K562 (cell line): ENCODE measurements at regions not wholly inside any gene's neighbourhood (a gene's known extent, or its start where the extent isn't known, plus 50 kb on each side); places are given as distances from the start of the nearest gene placed in this dataset.
A peak's percentile ranks its signal among the peaks of the same experiment; 100 is the strongest.

Experiments used
- ATAC-seq: fragments of 200-7000 bp; cut with Tn5 transposase; 3 replicates; pipeline ENCODE4 v1.9.1; 2020; ENCODE audit warnings: moderate library complexity
- BruUV-seq: library from RNA; stranded (reverse); fragments of 400-500 nt; replicated peaks from 2 replicates; lab custom pipeline; 2021; lab: Mats Ljungman, UMichigan
- CTCF ChIA-PET: fragments of 300-600 bp; formaldehyde crosslinking; extraction: SDS; loops from one replicate; lab custom pipeline; 2021; ENCODE audit warnings: low intra/inter-chr PET ratio; lab: Yijun Ruan, JAX
- POLR2A ChIA-PET: fragments of 300-600, 350-650 bp; sonication (Branson Sonifier 250); formaldehyde crosslinking; extraction: SDS; loops from one replicate; lab custom pipeline; 2021; ENCODE audit warnings: antibody characterized with exemption, inconsistent platforms; lab: Yijun Ruan, JAX
- DNase-seq, 4 experiments: peaks; one replicate each; pipeline versions ENCODE4 v3.0.0 to v3.0.0-alpha.2; 2011 to 2018; ENCODE audit warnings: low spot score in 3 of 4, mixed read lengths in 3 of 4; ENCODE audit errors: extremely low read depth in 1 of 4
- FAIRE-seq: peaks from 2 replicates; lab custom pipeline; 2011; peaks lifted over from hg19 to GRCh38; lab: Jason Lieb, UNC
- H2AFZ ChIP-seq: 2 replicates; pipeline ENCODE4 v1.6.0; 2011; ENCODE audit warnings: low read depth, low read length, control low read depth, inconsistent platforms
- H3K27ac ChIP-seq: fragments of 200-600 bp; 3 replicates; pipeline ENCODE4 v1.8.0; 2011; ENCODE audit warnings: low read depth, mild to moderate bottlenecking, control low read depth, inconsistent platforms, low read length, moderate library complexity, mixed read lengths; ENCODE audit errors: extremely low read depth
- H3K27me3 ChIP-seq, 2 experiments: fragments of 300-600 bp in 1 of 2; 2 replicates in 1 of 2; 3 replicates in 1 of 2; pipeline versions ENCODE4 v1.6.0 to v1.8.0; 2011; ENCODE audit warnings: inconsistent platforms in 2 of 2, low read length in 2 of 2, mild to moderate bottlenecking in 1 of 2, mixed read lengths in 1 of 2, moderate library complexity in 1 of 2; ENCODE audit not compliant: control insufficient read depth in 2 of 2, insufficient read depth in 2 of 2
- H3K36me3 ChIP-seq: fragments of 300-600 bp; 3 replicates; pipeline ENCODE4 v1.8.0; 2011; ENCODE audit warnings: mild to moderate bottlenecking, low read length, inconsistent platforms; ENCODE audit not compliant: control insufficient read depth, insufficient read depth
- H3K4me1 ChIP-seq, 2 experiments: fragments of 200-600 bp in 1 of 2; replicated peaks in 1 of 2; 2 replicates in 1 of 2; 3 replicates in 1 of 2; pipeline versions ENCODE4 v1.5.1 to v1.8.0; 2011; ENCODE audit warnings: inconsistent platforms in 2 of 2, low read length in 2 of 2, mild to moderate bottlenecking in 1 of 2, mixed read lengths in 1 of 2, moderate library complexity in 1 of 2; ENCODE audit not compliant: control insufficient read depth in 2 of 2, insufficient read depth in 2 of 2
- H3K4me2 ChIP-seq: 2 replicates; pipeline ENCODE4 v1.6.1; 2011; ENCODE audit warnings: low read length, control low read depth, inconsistent platforms, mixed read lengths; ENCODE audit not compliant: insufficient read depth
- H3K4me3 ChIP-seq: fragments of 200-600 bp; sonication (generic), shearing (Covaris generic); 2 replicates; pipeline ENCODE4 v1.5.1; 2016; ENCODE audit warnings: control low read depth, inconsistent platforms
- H3K79me2 ChIP-seq: fragments of 200-600 bp; 3 replicates; pipeline ENCODE4 v1.8.0; 2011; ENCODE audit warnings: low read length, inconsistent platforms; ENCODE audit not compliant: control insufficient read depth, insufficient read depth
- H3K9ac ChIP-seq, 2 experiments: 2 replicates each; pipeline versions ENCODE4 v1.6.0 to v1.6.1; 2011; ENCODE audit warnings: low read depth in 2 of 2, low read length in 2 of 2, control low read depth in 1 of 2, inconsistent platforms in 1 of 2, mild to moderate bottlenecking in 1 of 2, mixed read lengths in 1 of 2; ENCODE audit not compliant: insufficient read depth in 1 of 2
- H3K9me1 ChIP-seq: one replicate; pipeline ENCODE4 v1.6.0; 2011; ENCODE audit warnings: inconsistent platforms, mild to moderate bottlenecking, low read length, moderate library complexity; ENCODE audit not compliant: control insufficient read depth, insufficient read depth
- H3K9me3 ChIP-seq: replicated peaks from 2 replicates; pipeline ENCODE4 v1.5.1; 2011; ENCODE audit warnings: low read depth, low read length, inconsistent platforms; ENCODE audit not compliant: control insufficient read depth, insufficient read depth
- H4K20me1 ChIP-seq: replicated peaks from 2 replicates; pipeline ENCODE4 v1.6.1; 2011; ENCODE audit warnings: low read length, inconsistent platforms, mixed read lengths; ENCODE audit not compliant: control insufficient read depth, insufficient read depth
- EGR1 ChIP-seq: fragments of 450-650 bp; conservative IDR thresholded peaks from 2 replicates; pipeline ENCODE4 v1.6.1; 2017; ENCODE audit warnings: mild to moderate bottlenecking
- HCFC1 ChIP-seq: IDR thresholded peaks from 2 replicates; pipeline ENCODE4 v1.6.1; 2012; ENCODE audit warnings: low read depth, low read length, improper control_type of control experiment
- HMG20B ChIP-seq: fragments of 250-450 bp; sonication (Bioruptor Pico); IDR thresholded peaks from 2 replicates; pipeline ENCODE4 v1.5.0; 2021; ENCODE audit warnings: mild to moderate bottlenecking
- NELFE ChIP-seq: IDR thresholded peaks from 2 replicates; pipeline ENCODE4 v1.6.1; 2011; ENCODE audit warnings: mild to moderate bottlenecking; ENCODE audit not compliant: insufficient read depth, insufficient read length
- STAG1 ChIP-seq: sonication (generic); formaldehyde crosslinking; IDR thresholded peaks from 2 replicates; pipeline ENCODE4 v1.5.0; 2020; ENCODE audit warnings: missing genetic modification reagents, borderline replicate concordance
- TCF7 ChIP-seq: sonication (generic); IDR thresholded peaks from 2 replicates; pipeline ENCODE4 v1.6.1; 2016; ENCODE audit warnings: antibody characterized with exemption, borderline replicate concordance
- TCF7L2 ChIP-seq: fragments of 150-350 bp; IDR thresholded peaks from 2 replicates; pipeline ENCODE4 v1.6.1; 2016; ENCODE audit warnings: low read depth, mild to moderate bottlenecking, low read length, moderate library complexity
- ZNF121 ChIP-seq: sonication (generic); formaldehyde crosslinking; conservative IDR thresholded peaks from 2 replicates; pipeline ENCODE4 v1.8.0; 2022; ENCODE audit warnings: missing genetic modification reagents
- ZNF175 ChIP-seq: fragments of 200-800 bp; sonication (Bioruptor generic); IDR thresholded peaks from 2 replicates; pipeline ENCODE4 v1.6.1; 2016; ENCODE audit warnings: low read depth, mild to moderate bottlenecking, missing genetic modification characterization, missing compliant biosample characterization
- ZNF77 ChIP-seq: fragments of 250-450 bp; sonication (Bioruptor Pico); IDR thresholded peaks from 2 replicates; pipeline ENCODE4 v1.5.0; 2020
- WGBS: fragments of 100-300 bp; shearing (Covaris generic); methylation state at CpG from one replicate; pipeline ENCODE4 v1.1.6; 2016; ENCODE audit warnings: low coverage, mixed read lengths; ENCODE audit not compliant: insufficient coverage; ENCODE audit errors: missing lambda C conversion rate; 5-methylcytosine and 5-hydroxymethylcytosine counted together
- in situ Hi-C: fragments of 300-500 bp; cut with MboI; formaldehyde crosslinking; loops from 4 replicates; pipeline ENCODE4 v1.15.0; 2018; ENCODE audit warnings: inconsistent platforms, mixed read lengths
- intact Hi-C: fragments of 100-400 bp; cut with micrococcal nuclease; formaldehyde crosslinking; loops from 2 replicates; pipeline ENCODE4 v1.14.2; 2022
- TF ChIP-seq, protein P1 (sequence below): fragments of 450-650 bp; formaldehyde crosslinking; IDR thresholded peaks from 2 replicates; pipeline ENCODE4 v1.4.0; 2022; ENCODE audit warnings: missing genetic modification characterization
- TF ChIP-seq, protein P2 (sequence below): sonication (generic); formaldehyde crosslinking; IDR thresholded peaks from 2 replicates; pipeline ENCODE4 v1.4.0; 2020; ENCODE audit warnings: mild to moderate bottlenecking, missing genetic modification reagents

DNA sequence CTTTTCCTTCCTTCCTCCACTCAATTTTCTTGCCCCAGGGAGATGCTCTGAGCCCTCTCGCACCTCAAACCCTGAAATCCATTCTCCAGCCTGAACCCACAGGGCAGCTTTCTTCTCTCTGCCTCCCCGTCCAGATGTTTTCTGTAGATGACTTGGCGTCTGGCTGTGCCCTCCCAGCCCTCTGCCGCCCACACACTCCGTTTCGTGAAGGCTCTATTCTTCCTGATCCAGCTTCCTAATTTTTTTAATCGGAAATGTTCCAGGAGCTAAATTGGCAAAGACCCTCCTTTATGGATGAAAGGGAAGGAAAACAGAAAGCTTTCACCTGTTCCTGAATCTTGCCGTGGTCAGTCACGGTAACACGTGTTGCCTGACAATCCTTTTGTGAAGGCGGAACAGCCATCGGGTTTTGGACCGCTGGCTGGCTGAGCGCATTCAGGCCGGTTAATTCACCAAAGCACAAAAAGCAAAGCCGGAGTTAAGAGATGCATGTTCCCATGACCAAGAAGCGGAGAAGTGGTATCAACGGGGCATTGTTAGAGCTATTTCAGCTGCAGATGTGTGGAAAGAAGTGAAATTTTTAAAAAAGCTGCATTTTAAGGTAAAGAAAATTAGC, 70.2 kb upstream of the FBRSL1 start:
- H3K9me1 ChIP-seq = no peaks in the 10 kb centered on the region
- no peak overlapping the region for H3K4me3 ChIP-seq
- CTCF ChIA-PET = no interaction called here
- POLR2A ChIA-PET = interaction anchor here (1.2 kb wide), 1 partner anchor 14 kb away, joined by 5 read pairs; no protein-coding TSS in a partner anchor
- peaks cover 2 to 41% of the 10 kb centered on the region in 2 experiments; a peak in 3 of 5 replicates for H3K4me1 ChIP-seq
- WGBS = 13% methylated on average over 18 of the region's 18 CpGs
- in situ Hi-C loops (loop anchor here (5.0 to 10.0 kb wide), 2 partner anchors 135 to 183 kb away; no protein-coding TSS in a partner anchor), intact Hi-C loops (loop anchor here (10.0 kb wide), 1 partner anchor 265 kb away; no protein-coding TSS in a partner anchor)
- FAIRE-seq = no peak
- TF ChIP-seq HMG20B (CRISPR knock-in tag) = no peak
- TF ChIP-seq EGR1 = peak; percentile 58
- H3K27ac ChIP-seq = no peak overlapping the region
- H3K9me3 ChIP-seq = peaks cover under 1% of the 10 kb centered on the region; the same call in 1 of the 2 replicates
- H3K9ac ChIP-seq = no peak overlapping the region
- H4K20me1 ChIP-seq = no peaks in the 10 kb centered on the region; the same call in 1 of the 2 replicates
- ATAC-seq = no peak
- BruUV-seq = no TSS peak
- H3K4me2 ChIP-seq = no peak overlapping the region
- DNase-seq = no peak
- H3K27me3 ChIP-seq = peaks cover 8 to 53% of the 10 kb centered on the region in 2 experiments; a peak in 3 of 5 replicates
- H3K36me3 ChIP-seq = no peaks in the 10 kb centered on the region
- H3K79me2 ChIP-seq = no peaks in the 10 kb centered on the region
- no peak overlapping the region for H2AFZ ChIP-seq

DNA sequence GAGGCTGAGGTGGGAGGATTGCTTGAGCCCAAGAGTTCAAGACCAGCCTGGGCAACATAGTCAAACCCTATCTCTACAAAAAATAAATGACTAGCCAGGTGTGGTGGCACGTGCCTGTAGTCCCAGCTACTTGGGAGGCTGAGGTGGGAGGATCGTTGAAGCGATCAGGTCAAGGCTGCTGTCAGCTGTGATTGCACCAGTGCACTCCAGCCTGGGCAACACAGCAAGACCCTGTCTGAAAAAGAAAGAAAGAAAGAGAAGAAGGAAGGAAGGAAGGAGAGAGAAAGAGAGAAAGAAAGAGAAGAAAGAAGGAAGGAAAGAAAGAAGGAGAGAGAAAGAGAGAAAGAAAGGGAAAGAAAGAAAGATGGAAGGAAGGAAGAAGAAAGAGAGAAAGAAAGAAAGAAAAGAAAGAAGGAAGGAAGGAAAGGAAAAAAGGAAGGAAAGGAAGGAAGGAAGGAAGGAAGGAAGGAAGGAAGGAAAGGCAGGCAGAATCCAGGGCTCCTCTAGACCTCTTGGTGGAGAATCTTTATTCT, 71.5 kb upstream of the FBRSL1 start:
- Histone ChIP-seq H3K4me1 (peaks cover 2 to 47% of the 10 kb centered on the region in 2 experiments; a peak in 3 of 5 replicates), H3K9ac (no peak overlapping the region), H3K27ac (no peak overlapping the region), H3K4me2 (no peak overlapping the region), H3K9me3 (no peaks in the 10 kb centered on the region), H3K79me2 (no peaks in the 10 kb centered on the region), H3K36me3 (no peaks in the 10 kb centered on the region), H2AFZ (no peak overlapping the region), H4K20me1 (peaks cover 3% of the 10 kb centered on the region; the same call in 1 of the 2 replicates), H3K4me3 (no peak overlapping the region), H3K27me3 (peaks cover 8 to 50% of the 10 kb centered on the region in 2 experiments; a peak in 3 of 5 replicates), H3K9me1 (no peaks in the 10 kb centered on the region)
- in situ Hi-C loops (loop anchor here (5.0 to 10.0 kb wide), 2 partner anchors 136 to 184 kb away; no protein-coding TSS in a partner anchor), intact Hi-C loops (loop anchor here (10.0 kb wide), 1 partner anchor 264 kb away; no protein-coding TSS in a partner anchor)
- ATAC-seq = no peak
- ChIA-PET CTCF (no interaction called here), POLR2A (no interaction called here)
- WGBS = 15% methylated on average over 3 of the region's 3 CpGs
- no peak for FAIRE-seq
- no TSS peak for BruUV-seq
- no peak for DNase-seq
- TF ChIP-seq, protein P1, sequence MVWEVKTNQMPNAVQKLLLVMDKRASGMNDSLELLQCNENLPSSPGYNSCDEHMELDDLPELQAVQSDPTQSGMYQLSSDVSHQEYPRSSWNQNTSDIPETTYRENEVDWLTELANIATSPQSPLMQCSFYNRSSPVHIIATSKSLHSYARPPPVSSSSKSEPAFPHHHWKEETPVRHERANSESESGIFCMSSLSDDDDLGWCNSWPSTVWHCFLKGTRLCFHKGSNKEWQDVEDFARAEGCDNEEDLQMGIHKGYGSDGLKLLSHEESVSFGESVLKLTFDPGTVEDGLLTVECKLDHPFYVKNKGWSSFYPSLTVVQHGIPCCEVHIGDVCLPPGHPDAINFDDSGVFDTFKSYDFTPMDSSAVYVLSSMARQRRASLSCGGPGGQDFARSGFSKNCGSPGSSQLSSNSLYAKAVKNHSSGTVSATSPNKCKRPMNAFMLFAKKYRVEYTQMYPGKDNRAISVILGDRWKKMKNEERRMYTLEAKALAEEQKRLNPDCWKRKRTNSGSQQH = 0 out of 2 replicates have a peak, but pooled peaks have one; percentile 41
- TF ChIP-seq NELFE (no peak), STAG1 (CRISPR knock-in tag) (no peak), HCFC1 (no peak), TCF7 (no peak), ZNF175 (no peak), ZNF77 (CRISPR knock-in tag) (no peak), TCF7L2 (no peak), ZNF121 (CRISPR knock-in tag) (peak; percentile 76; the same call in 1 of the 2 replicates)
- TF ChIP-seq, protein P2, sequence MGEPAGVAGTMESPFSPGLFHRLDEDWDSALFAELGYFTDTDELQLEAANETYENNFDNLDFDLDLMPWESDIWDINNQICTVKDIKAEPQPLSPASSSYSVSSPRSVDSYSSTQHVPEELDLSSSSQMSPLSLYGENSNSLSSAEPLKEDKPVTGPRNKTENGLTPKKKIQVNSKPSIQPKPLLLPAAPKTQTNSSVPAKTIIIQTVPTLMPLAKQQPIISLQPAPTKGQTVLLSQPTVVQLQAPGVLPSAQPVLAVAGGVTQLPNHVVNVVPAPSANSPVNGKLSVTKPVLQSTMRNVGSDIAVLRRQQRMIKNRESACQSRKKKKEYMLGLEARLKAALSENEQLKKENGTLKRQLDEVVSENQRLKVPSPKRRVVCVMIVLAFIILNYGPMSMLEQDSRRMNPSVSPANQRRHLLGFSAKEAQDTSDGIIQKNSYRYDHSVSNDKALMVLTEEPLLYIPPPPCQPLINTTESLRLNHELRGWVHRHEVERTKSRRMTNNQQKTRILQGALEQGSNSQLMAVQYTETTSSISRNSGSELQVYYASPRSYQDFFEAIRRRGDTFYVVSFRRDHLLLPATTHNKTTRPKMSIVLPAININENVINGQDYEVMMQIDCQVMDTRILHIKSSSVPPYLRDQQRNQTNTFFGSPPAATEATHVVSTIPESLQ (CRISPR knock-in tag) = no peak
